ENCODE measurements at regions not wholly inside any gene's neighbourhood (a gene's known extent, or its start where the extent isn't known, plus 50 kb on each side); places are given as distances from the start of the nearest gene placed in this dataset.

DNA sequence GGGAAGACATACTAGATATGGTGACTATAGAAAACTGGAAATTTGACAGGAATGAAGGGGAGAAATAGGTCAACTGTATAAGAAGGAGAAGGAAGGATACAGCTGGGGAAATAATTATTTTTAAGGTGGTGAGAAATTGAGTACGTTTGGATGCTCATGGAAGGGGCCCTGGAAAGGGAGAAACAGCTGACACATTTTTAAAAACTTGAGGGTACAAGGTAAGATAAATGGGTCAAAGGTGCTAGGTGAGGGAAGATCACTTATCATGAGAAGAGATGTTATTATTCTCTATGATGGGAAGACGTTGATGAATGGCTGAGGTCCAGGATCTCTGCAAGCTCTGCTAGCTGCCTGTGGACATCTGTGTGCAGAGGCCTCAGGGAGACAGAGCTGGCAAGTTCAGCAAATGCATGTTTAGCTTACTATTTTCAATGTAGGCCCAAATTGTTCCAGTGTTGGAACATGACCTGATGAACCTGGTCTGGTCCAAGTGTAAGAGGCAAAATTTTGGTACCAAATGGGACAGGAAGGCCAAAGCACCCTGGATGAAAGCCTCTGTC, 181.7 kb downstream of the MTRR start:
- DNase-seq (ENCODE audit: low read depth), result no peak

DNA sequence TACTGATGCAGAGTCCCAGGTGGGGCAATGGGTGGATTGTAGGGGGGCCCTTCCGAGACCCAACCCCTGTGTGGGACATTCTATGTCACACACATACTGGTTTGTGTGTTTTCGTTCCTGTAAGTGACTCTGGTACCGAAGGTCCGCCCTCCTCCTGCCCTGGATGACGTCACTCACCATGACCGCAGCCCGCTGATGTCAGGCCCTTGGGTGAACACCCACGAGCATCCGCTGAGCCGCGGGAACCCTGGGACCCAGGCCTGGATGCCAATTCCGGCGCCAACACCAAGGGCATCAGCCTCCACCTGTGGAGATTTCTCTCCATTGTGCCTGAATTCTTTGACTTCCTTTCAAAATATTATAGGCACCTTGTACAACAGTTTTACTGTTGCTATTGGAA, 184.3 kb downstream of the MTRR start:
- DNase-seq (ENCODE audit: low read depth), result no peak

DNA sequence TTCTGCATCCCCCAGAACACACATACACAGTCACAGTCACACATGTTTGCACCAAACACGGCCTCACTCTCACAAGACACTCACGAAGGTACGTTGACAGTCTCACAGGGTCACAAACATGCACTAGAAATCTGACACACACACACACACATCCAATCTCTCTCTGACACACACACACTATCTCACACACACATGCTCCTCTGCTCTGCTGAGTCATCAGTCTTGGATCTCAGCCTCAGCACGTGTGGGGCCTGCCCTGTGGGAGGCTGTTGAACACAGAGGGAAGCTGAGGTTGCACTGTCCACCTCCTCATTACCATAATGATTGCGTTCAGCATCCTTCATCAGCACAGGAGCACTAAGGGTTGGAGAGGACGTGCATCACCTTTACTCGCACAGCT, 188.8 kb downstream of the MTRR start:
- DNase-seq (ENCODE audit: low read depth), result no peak

DNA sequence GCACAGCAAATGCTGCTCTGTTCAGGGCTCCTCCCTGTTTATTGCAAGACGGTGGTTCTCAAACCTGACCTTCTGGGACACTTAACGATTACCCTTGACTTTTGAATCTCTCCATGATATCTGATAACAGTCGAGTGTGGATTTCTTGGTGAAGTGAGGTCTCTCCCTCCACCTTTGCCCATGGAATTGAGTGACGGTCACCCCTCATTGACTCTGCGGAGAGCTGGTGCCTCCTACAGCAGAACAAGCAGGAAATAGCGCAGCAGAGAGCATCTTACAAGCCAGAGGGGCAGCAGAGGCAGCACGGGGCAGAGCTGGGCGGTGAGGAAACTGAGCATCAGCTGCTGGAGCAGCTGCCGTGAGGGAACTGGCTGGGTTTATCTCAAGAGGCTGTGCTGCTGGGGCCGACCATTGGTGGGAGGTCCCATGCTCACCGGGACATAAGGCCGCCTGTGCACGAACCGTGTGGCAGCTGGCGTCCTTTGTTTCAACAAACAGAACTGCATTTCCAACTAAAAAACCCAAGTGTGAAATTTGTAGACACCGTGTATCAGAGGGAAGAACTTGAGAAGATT, 189.8 kb downstream of the MTRR start:
- DNase-seq (ENCODE audit: low read depth), result no peak

DNA sequence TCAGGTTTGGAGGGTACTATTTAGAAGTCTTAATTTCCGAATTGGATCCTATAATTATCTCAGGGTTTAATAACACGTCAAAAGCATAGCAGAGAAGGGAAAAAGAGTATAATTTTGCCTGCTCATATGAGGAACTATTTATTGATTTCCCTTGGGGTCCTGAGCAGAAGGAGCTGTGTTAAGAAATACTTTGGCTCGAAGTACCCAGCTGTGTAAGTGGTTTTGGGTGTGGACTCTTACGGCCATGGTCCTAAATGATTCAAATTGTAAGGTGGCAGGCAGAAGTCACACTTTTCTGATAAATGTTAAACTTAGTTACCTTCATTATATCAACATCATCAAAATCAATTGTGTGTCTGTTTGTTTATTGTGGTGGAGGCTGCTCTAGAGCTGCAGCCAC, 190.4 kb downstream of the MTRR start:
- no peak for DNase-seq (ENCODE audit: low read depth)

DNA sequence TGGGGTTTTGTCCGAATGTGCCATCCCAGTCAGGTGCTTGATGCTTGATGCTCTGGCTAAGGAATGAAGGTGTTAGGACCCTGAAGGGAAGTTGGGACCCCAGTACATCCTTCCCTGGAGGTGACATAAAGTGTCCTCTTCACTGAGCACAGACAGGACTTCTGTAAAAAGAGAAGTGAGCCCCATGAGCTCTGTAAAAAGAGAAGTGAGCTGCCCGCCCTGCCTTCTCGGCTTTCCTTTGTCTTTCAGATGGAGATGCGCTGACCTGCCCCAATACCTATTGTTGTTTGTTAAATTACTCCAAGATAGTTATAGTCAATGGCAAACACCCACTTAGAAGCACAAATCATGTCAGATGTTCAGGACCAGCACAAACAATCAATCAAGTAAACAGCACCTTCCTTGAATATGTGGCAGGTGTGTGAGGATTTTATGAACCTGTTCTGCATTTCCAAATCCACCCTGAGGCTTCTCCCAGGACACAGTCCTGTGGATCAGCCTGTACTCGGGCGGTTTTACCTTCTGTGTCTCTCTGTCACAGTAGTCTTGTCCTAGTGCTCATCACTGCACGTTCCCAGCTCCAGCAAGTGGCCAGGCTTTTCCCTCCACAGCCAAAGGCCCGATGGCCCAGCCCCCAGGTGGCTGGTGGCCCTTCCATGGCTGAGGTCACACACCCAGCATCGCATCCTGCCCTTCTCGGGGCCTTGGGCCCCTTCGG, 191.4 kb downstream of the MTRR start:
- no peak for DNase-seq (ENCODE audit: low read depth)

DNA sequence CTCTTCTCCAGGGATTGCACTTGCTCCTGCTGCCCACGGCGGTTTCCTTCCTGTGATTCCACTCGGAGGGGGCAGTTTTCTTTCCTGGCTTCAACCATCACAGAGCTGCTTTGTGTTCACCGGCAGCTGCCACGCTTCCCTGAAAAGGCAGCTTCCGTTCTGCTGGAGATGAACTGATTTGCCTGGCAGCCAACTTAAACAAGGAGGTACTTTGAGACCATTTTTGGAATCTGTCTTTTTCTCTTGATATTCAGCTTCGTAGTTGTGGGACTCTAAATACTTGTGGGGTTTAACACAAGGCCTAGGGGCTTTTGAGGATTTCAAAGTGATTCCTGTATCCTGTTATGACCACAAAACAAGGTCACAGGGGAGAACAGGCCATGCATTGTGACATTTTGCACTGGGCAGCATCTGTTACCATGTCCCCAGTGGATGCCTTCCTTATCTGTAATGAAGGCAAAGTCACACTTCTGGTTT, 192.0 kb downstream of the MTRR start:
- DNase-seq (ENCODE audit: low read depth), result no peak

DNA sequence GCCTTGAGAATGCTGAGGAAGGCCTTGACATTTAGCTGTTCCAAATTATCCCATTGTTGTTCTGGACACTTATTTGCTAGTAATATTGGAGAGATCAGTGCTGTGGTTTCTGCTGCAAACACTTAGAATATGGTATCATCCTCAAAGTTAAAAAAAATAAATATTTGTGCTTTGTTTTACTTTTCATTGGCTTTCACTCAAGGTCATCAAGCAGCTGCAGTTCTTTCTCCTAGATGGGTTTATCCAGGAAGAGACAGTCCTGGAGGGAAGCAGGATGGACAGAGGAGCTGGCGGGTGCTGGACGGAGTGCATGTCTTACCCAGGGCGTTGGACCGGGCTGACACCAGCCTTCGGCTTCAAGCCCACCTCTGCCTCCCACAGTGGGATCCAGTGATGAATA, 193.6 kb downstream of the MTRR start:
- no peak for DNase-seq (ENCODE audit: low read depth)

DNA sequence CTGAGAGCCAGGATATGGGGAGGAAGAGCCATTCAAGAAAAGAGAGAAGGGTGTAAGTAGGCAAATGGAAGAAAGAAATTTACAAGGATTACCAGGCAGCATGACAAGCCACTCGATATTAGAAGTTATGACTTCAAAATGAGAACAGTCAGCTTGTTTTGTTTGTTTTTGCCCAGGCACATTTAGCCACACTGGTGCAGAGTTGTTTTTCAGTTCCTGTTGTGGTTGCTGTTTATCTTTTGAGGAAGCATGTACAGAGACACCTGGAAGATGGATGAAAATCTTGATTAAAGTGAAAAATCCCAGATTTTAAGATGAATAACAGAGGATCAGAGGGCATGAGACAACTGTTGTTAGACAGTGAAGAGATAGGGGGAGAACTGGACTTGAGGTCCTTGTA, 199.1 kb downstream of the MTRR start:
- no peak for DNase-seq (ENCODE audit: low read depth)

GRCh38 chr5:8070138-8070537, 201.2 kb downstream of the MTRR start:
- DNase-seq (ENCODE audit: low read depth), result no peak

GRCh38 chr5:8079056-8079455, 210.1 kb downstream of the MTRR start:
- DNase-seq (ENCODE audit: low read depth), result no peak

- DNase-seq (ENCODE audit: low read depth), result no peak
These were observed 212.2 kb downstream of the MTRR start for GRCh38 chr5:8081179-8081578.

DNA sequence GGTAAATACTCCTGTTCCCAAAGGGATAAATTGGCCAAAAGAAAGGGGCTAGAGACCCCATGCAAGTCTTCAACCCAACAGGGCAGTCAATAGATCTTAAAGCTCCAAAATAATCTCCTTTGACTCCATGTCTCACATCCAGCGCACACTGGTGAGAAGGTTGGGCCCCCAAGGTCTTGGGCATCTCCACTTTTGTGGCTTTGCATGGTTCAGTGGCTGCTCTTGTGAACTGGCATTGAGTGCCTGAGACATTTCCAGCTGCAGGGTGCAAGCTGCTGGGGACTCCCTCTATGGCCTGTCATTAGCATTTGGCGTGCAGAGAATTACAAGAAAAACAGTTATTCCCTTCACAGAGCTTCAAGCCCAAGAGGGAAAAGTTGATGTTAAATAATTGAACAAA, 224.7 kb downstream of the MTRR start:
- DNase-seq (ENCODE audit: low read depth), result no peak

DNA sequence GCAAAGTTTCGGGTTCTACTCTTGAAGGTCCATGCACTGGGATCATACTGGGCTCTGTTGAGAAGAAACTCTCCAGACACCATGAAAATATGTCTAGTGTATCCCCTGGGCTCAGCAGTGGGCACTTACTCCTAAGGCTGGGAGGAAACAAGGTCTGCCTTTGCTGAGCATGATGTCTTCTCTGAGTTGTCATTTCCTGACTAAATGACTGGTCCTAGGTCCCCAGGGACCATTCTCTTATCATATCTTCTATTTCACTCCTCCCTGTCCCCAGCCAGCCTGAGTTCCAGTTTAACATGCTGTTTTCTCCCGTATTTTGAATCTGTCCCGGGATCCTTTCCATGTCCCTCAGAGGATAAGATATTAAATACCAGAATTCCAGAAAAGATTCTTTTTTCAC, 225.4 kb downstream of the MTRR start:
- no peak for DNase-seq (ENCODE audit: low read depth)

DNA sequence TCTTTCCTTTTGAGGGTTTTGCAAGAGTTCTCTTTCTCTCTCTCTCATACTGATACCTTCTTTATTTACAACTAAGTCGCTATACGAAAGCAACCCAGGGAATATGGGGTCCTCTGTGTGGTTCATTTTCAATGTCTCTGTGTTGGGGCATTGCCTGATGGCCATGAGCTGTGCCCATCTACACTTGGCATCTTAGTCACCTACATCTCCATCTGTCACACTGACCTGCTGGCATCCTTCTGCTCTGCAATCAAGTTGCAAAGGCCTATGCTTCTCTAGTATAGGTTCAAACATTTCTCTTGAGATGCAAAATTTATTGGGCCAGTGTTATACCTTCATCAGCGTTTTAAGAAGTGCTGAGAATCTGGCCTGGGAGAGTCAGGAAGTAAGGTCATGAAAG, 228.2 kb downstream of the MTRR start:
- DNase-seq (ENCODE audit: low read depth), result no peak

DNA sequence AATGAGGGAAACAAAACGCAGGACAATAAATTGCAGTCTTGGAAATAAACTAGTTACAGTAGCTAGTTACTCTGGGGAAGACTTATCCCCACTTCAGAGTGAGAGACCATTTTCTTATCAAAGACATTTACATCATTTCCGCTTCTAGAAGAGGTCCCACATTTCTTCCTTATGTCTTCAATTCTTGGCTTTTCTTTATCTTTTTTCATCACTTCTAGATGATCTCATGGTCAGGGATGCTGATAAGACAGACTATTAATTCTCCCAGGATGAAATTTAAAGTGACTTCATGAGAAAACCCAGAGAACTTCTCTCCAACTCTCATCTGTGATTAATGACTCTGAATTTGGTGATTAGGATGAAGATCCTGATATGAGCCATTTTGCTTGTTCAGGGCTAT, 229.1 kb downstream of the MTRR start:
- DNase-seq (ENCODE audit: low read depth), result no peak

- DNase-seq (ENCODE audit: low read depth), result no peak
These were observed 233.8 kb downstream of the MTRR start for GRCh38 chr5:8102714-8103113.

DNA sequence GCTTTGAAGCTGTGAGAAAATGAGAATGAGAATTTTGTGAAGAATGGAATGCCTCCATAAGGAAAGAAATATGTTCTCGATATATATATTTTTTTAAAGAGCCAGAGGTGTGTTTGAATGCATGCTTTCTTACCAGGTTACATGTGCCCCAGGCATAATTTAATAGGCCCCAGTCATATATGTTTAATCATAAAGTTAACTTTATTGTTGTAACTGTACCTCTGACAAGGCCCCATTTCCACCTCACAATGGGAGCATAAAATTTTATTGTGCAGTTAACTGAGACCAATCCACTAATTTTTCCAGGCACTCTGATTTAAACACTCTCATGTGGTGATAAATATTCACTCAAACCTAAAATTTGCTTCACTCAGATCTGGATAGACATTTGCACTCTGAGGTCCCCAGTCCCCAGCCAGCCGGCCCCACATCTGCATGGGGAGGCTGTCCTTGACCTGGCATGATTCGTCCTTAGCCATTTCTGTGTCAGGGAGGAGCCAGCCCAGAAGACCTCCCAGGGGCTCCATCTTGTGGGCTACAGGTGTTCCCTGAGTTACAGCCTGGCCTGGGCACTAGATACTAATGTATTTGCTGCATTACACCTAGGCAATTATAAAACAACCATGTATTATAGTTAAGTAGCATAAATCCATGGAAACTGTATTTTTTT, 245.8 kb downstream of the MTRR start:
- no peak for DNase-seq (ENCODE audit: low read depth)

DNA sequence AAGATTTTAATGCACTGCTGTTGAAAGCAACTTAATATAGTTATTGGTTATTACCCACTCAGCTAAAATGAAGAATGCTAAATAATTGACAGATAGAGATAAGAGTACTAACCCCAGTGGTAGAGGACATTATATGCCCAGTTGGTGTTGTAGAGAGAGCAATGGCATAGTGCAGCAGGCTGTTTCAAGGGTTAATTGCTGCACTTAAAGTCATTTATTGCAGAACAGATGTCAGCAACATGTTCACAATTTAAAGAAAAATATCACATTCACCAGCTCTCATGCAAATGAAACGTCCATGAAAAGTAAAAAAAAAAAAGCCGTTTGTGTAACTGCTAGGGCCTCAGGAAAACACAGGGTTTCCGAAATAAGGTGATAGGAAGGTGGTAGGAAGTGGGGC, 254.6 kb downstream of the MTRR start:
- DNase-seq (ENCODE audit: low read depth), result no peak

DNA sequence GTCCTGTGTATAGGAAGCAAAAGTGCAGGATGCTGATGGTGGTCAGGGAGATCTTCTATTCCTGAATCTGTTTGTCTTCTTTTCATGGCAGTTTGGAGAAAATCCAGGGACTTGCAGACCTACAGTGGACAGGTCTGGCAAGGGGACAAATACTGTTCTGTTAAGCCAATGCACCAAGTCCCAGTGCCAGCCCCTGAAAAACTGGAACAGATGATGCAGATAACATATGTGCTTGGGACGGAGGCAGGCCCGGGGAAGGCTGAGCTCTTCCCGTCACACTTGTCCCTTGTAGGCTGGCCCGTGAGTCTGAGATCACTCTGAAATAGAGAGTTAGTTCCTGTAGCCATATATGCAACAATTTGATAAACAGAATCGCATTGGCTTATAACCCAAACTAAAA, 265.7 kb downstream of the MTRR start:
- DNase-seq (ENCODE audit: low read depth), result no peak

- no peak for DNase-seq (ENCODE audit: low read depth)
These were observed 266.8 kb downstream of the MTRR start for GRCh38 chr5:8135742-8136141.

DNA sequence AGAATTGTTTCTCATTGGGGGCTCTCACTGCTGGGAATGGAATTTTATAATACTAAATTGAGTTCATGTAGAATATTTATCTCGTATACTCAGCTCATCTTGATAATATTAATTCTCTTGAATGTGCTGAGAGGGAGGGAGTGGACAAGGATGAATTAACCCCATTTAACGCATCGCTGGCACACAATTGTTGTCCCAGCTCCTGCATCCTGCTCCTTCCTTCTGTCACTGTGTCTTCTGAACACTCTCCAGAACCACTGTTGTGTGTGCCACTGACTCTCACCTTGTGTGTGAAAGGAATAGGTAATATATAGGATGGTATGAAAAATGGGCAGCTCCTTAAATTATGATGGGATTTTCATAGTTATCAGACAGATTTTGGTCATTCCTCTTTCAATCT, 267.3 kb downstream of the MTRR start:
- DNase-seq (ENCODE audit: low read depth), result no peak

DNA sequence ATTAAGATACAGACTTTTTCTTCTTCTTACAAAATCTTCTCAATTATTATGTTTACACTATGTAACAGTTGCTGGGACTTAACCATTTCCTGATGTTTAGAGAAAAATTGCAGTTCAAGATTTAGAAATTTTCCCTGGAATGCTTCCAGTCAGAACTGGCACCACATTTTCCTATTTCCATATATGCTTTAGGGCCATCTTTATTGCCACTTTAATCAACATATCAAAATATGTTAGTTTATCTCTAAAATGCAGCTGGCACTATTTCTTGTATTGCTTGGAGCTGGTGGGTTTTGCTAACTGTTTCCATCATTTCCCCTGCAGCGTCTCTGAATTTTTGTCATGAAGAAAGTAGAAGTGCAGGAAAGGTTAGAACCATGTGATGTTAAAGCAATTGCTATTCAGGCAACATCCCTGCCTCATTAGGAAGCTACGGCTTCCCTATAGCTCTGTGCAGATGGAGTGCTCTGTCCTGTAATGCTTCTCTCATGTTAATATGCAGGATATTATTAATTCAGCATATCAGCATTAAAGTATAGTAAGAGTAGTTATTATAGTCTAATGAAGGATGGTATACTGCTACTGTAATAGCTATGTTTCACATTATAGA, 269.1 kb downstream of the MTRR start:
- DNase-seq (ENCODE audit: low read depth), result no peak

Data from non-pigmented ciliary epithelial cell (primary cell).